HG02852 (cell line): ENCODE measurements at regions not wholly inside any gene's neighbourhood (a gene's known extent, or its start where the extent isn't known, plus 50 kb on each side); places are given as distances from the start of the nearest gene placed in this dataset.

Experiments
- ATAC-seq: cut with Tn5 transposase; IDR thresholded peaks from one replicate; pipeline ENCODE4 v1.9.1; 2021; ENCODE audit warnings: mild to moderate bottlenecking, moderate library complexity; ENCODE audit not compliant: unreplicated experiment

- ATAC-seq = no peak
These were observed 179.1 kb upstream of the ETAA1 start for GRCh38 chr2:67218056-67218455.

DNA sequence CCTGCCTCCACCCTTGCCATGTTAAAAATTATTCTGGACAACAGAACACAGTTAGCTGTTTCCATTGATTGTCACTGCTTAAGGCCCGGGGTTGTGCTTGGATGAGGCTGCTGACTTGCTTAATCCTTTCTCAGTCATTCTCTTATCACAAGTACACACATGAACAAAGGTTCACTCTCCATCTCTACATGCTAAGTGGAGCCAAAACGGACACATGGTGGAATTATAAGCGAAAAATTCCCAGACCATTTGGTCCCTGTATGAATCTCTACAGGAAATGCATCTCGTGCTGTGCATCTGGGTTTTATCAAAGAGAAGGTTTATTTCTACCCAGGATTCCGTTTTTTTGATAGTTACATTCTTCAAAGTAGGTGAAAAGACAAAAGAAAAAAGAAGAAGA, 177.5 kb upstream of the ETAA1 start:
- ATAC-seq = no peak

- ATAC-seq = no peak
These were observed 175.9 kb upstream of the ETAA1 start for GRCh38 chr2:67221266-67221665.

DNA sequence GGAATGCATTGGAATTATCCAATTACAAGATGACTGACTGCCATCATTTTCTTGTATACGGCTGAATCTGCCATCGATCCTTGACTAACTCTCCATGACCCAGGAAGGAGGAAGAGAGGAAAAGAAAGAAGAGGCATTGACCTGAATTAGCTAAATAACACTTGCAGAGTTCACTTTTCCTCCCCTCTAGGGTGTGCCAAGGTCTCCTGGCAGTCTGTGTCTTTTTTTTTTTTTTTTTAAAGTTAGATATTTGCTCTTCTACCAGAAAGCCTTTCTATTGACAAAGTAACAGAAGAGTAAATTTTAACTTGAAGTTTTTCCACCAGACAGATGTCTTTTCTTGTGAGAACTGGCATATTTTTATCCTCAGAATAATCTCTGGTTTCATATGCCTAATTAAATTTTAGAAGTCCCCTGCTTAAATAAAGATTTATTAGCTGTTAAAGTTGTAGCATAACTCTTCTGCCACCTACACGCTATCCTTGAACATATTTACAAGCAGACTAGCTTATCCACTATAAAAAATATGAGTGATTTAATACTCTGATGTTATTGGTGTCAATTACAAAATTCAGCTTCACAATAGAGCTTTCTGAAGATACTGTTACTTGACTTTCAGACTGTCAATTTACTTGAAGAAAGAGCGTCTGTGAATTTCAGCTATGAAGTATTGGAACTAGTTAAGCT, 171.7 kb upstream of the ETAA1 start:
- no peak for ATAC-seq

GRCh38 chr2:67229706-67230105, 167.4 kb upstream of the ETAA1 start:
- ATAC-seq = no peak

DNA sequence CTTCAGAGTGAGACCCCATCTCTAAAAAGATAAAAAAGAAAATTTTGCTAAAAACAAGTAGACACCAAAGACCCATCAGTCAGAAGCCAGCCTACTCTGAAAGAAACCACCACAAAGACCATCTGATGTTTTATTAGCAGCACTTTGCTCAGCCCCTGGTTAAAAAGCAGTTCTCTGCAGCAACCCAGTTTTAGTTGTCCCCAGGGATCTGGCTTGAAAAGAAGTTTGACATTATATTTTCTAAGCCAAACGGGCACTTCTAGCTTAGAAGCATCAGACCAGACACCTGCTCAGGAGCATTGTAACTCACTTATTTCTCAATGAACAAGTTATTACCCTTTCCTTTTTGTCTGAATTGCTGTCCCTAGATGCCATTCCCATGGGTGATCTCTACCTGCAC, 164.2 kb upstream of the ETAA1 start:
- ATAC-seq = no peak

GRCh38 chr2:67234440-67234839, 162.7 kb upstream of the ETAA1 start:
- ATAC-seq = no peak

- ATAC-seq = no peak
These were observed 159.8 kb upstream of the ETAA1 start for GRCh38 chr2:67237288-67237687.

DNA sequence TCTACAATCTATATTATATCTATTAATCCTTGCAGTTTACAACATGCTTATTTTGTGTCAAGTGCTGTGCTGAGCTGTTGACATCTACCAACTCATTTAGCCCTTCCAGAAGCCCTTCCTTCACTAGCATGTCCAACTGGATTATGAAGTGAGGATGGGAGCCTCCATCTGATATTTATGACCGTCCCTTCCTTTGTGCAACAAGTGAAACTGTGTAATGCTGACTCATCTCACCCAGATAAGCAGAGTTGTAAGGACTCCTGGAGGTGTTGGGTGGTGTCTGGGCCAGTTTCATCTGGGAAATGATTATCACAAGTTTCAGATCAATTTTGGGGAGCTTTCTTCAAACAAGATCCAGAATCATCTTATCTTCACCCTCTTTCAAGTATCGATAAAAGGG, 156.6 kb upstream of the ETAA1 start:
- ATAC-seq = no peak

- ATAC-seq = no peak
These were observed 155.7 kb upstream of the ETAA1 start for GRCh38 chr2:67241453-67241852.

GRCh38 chr2:67242456-67242855, 154.7 kb upstream of the ETAA1 start:
- no peak for ATAC-seq

GRCh38 chr2:67243919-67244318, 153.2 kb upstream of the ETAA1 start:
- no peak for ATAC-seq

GRCh38 chr2:67246791-67247190, 150.3 kb upstream of the ETAA1 start:
- ATAC-seq = no peak

DNA sequence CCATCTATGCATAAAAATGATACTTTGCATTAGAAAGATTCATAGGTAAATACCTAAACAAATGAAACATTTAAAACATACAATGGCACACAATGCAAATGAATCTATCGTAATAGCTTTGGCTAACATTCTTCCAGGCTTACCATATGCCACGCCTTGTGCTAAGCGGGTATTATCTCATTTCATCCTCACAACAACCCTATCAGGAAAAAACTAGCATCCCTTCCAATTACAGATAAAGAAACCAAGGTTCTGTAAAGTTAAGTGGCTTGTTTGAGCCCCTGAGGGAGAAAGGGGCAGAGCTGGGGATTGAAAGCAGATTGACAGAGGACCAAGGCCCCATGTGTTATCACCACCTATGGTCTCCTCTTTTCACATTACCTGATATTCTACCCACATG, 145.4 kb upstream of the ETAA1 start:
- no peak for ATAC-seq

DNA sequence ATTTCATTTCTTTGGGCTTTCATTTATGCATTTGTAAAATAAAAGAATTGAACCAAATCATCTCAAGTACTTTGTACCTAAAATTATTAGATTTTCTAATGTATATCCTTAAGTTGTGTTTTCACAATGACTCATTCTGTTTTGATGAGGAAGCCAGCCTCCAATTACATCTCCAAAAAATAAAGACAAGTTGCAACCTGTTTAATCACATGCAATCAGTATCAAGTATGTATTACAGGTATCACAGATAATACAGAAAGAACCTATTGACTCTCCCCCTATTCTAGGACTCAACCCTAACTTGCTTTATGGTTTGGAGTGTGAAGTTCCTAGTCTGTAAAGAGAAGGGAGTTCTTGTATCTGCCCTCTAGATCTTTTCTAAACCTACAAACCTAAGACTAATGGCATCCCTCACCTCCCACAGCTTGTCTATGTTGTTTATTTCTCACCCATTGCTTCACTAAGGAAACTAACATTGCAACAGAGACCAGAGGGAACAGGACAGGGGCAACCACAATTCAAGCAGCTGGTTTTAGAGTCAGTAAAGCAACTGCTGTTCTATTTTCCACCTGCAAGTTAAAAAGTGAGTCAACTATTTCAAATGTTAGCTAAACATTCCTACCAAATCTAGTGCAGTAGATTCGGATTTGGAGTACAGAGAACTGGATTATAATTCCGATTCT, 141.1 kb upstream of the ETAA1 start:
- no peak for ATAC-seq

DNA sequence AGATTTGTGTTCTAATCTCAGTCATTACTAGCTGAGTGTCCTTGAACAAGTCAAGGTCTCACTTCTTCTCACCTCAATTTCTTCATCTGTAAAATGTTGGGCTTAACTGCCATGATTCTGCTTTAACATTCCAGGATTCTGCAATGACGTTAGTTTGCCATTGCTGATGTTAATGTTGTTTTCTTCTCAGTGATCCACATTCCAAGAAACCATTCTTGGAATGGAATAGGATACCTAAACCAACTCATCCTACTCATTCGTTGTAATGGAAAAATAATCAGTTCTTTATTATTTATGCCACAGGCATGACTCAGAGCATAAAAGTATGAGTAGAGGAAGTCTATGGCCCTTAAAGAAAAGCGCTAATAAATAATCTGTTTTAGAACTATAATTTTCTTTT, 140.2 kb upstream of the ETAA1 start:
- ATAC-seq = no peak

- no peak for ATAC-seq
These were observed 139.0 kb upstream of the ETAA1 start for GRCh38 chr2:67258122-67258521.

DNA sequence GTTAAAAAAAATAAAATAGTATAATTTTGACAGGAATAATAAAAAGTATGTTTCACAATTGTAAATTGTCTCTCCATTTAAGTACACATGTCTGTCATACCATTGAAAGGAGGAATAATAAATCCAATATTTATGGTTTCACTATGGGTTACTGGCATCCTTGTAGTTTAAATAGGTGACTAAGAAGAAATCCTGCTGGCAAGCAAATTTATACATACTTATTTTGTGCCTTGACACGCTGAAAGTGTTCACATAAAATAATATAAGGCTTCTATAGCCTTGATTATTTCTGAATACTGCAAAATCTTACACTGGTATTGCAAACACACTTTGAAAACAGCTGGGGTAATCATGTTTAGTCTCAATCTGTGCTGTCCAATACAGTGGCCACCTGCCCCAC, 138.3 kb upstream of the ETAA1 start:
- no peak for ATAC-seq

DNA sequence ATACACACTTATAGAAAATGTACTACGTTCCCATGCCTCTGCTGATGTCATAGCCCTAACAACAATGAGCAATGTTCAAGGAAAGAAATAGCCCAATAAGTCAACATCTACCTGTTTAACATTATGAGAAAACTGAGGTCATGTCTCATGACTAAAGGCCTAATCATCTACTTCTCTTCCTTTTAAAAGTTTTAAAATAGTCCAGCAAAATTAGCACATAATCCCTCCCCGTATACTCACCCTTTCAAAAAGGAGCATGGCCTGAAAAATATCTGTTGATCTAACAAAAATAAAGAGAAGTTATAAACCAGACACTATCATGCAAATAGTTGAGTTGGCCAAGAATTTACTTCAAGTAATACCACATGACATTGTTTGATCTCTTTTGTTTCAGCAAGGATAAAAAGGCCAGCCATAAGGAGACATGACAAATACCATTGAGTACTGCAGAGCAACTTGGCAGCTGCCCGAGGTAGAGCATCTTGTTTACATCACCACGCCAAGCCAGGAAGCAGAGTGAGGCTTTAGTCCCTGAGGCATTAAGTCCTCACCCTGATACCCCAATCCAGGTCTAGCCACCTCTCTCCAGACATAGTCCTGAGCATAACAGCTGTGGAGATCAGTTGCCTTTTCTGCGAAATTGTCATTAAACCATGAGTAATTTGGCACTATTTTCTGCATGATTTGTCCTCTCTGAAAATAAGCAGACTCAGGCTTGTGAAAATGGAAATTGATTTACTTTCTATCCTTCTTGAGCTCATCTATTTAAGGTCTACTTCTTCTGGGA, 137.4 kb upstream of the ETAA1 start:
- ATAC-seq = no peak

GRCh38 chr2:67260343-67261277, 136.5 kb upstream of the ETAA1 start:
- no peak for ATAC-seq

DNA sequence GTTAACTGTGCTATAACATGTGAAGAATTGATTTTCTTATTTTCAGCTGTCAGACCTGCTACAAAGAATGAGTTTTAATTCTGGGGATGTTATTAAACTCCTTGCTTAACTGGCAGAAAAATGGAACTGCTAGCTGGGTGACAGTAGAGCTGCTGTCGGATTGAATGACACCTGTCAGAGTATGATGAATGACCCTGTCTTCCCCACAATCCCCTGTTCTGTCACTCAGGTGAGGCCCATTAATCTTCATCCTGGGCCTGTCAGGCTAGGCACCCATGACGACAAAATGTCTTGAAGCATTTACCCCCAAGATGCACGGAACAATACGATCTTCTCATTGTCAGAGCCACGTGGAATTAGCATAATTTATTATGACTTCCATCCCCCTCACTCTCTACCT, 129.9 kb upstream of the ETAA1 start:
- no peak for ATAC-seq
